ENCODE measurements at regions not wholly inside any gene's neighbourhood (a gene's known extent, or its start where the extent isn't known, plus 50 kb on each side); places are given as distances from the start of the nearest gene placed in this dataset.
"Not testable (repeated sequence)": the region's sequence is repeated elsewhere in the genome, so short reads cannot be mapped to it uniquely, and the experiment has no call there.

DNA sequence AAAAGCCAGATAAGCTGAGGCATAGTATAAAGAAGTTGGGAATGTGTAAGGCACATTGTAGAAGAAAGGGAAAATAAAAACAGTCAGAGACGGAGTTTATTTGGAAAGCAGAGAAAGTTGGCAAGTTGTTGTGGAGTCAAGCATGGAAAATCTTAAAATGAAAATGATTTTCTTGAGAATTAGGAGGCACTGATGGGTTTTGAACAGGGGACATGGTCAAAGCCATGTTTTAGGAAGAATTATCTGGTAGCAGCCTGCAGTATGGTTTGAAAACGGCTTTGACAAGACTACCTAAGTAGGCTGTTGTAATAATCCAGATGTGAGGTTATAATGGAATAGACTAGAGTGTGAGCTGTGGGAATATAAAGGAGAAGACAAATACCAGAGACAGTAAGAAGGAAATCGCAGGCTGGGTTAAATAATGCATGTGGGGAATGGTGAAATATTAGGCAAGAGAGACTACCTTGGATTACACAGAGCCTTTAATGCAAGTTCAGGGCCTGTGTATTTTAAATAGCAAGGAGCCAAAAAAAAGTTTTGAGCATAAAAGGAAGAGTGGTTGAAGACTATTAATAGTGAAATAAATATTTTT, 130.4 kb upstream of the MEOX2 start:
- no peak overlapping the region for H3K4me3 ChIP-seq (ENCODE audit: low read depth, low read length)
- TF ChIP-seq MYC (IDR thresholded peaks at IDR 0.05; ENCODE audit: low read depth, low read length) (no peak), POLR2A (IDR thresholded peaks at IDR 0.05; ENCODE audit: extremely low read depth, insufficient read length) (no peak)
- TF ChIP-seq, protein P1, sequence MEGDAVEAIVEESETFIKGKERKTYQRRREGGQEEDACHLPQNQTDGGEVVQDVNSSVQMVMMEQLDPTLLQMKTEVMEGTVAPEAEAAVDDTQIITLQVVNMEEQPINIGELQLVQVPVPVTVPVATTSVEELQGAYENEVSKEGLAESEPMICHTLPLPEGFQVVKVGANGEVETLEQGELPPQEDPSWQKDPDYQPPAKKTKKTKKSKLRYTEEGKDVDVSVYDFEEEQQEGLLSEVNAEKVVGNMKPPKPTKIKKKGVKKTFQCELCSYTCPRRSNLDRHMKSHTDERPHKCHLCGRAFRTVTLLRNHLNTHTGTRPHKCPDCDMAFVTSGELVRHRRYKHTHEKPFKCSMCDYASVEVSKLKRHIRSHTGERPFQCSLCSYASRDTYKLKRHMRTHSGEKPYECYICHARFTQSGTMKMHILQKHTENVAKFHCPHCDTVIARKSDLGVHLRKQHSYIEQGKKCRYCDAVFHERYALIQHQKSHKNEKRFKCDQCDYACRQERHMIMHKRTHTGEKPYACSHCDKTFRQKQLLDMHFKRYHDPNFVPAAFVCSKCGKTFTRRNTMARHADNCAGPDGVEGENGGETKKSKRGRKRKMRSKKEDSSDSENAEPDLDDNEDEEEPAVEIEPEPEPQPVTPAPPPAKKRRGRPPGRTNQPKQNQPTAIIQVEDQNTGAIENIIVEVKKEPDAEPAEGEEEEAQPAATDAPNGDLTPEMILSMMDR (IDR thresholded peaks at IDR 0.05; ENCODE audit: low read depth, low read length), result no peak
- TF ChIP-seq, protein P2, sequence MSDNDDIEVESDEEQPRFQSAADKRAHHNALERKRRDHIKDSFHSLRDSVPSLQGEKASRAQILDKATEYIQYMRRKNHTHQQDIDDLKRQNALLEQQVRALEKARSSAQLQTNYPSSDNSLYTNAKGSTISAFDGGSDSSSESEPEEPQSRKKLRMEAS (IDR thresholded peaks at IDR 0.05; ENCODE audit: low read depth, low read length), result no peak
- DNase-seq (ENCODE audit: low read depth), result no peak

DNA sequence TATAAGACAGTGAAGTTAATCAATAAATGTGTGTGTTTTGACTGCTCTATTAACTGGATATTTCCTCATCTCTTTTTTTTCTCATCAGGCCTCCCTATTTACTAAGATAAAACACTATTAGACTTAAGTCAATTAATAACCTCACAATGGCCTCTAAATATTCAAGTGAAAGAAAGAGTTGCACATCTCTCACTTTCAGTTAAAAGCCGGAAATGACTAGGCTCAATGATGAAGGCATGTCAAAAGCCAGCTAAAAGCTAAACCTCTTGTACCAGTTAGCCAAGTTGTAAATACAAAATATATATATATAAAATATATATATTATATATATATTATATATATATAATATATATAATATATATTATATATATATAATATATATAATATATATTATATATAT, 127.0 kb upstream of the MEOX2 start:
- no peak for DNase-seq (ENCODE audit: low read depth)
- H3K4me3 ChIP-seq (ENCODE audit: low read depth, low read length), result no peak overlapping the region

DNA sequence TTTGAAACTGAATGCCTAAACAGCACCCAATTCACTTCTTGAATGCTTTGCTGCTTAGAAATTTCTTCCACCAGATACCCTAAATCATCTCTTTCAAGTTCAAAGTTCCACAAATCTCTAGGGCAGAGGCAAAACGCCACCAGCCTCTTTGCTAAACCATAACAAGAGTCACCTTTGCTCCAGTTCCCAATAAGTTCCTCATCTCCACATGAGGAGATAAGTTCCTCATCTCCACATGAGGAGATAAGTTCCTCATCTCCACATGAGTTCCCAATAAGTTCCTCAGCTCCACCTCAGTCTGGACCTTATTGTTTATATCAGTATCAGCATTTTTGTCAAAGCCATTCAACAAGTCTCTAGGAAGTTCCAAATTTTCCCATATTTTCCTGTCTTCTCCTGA, 123.9 kb upstream of the MEOX2 start:
- DNase-seq (ENCODE audit: low read depth); H3K4me3 ChIP-seq (ENCODE audit: low read depth, low read length): not testable (repeated sequence)

More for the DNA sequence above, 127.0 kb upstream of the MEOX2 start:
- TF ChIP-seq, protein P1 (IDR thresholded peaks at IDR 0.05; ENCODE audit: low read depth, low read length), result no peak
- no peak for TF ChIP-seq POLR2A (IDR thresholded peaks at IDR 0.05; ENCODE audit: extremely low read depth, insufficient read length)

DNA sequence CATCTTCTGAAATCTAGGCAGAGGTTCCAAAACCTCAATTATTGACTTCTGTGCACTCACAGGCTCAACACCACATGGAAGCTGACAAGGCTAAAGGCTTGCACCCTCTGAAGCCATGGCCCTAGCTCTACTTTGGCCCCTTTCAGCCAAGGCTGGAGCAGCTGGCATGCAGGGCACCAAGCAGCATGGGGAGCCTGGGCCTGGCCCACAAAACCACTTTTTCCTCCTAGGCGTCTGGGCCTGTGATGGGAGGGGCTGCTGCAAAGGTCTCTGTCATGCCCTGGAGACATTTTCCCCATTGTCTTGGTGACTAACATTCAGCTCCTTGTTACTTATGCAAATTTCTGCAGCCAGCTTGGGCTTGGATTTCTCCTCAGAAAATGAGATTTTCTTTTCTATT, 123.5 kb upstream of the MEOX2 start:
- not testable (repeated sequence) for DNase-seq (ENCODE audit: low read depth)

DNA sequence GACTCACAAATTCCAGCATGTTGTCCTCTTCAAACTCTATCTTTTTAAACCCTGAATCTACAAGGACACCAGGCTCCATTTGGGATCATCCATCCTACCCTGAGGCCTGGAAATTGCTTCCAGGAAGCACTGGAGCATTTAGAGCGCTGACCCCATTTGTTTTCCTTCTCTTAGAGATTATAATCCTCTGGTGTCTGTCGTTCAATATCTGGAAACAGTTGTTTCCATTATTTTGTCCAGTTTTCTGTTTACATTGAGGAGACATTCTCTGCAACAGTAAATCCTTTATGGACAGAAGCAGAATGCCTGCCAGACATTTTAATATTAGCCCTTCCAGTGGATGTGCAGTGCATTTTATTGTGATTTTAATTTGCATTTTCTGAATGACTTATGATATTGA, 119.4 kb upstream of the MEOX2 start:
- H3K4me3 ChIP-seq (ENCODE audit: low read depth, low read length), result no peak overlapping the region
- no peak for DNase-seq (ENCODE audit: low read depth)
- TF ChIP-seq POLR2A (IDR thresholded peaks at IDR 0.05; ENCODE audit: extremely low read depth, insufficient read length), result no peak
- TF ChIP-seq, protein P1 (IDR thresholded peaks at IDR 0.05; ENCODE audit: low read depth, low read length), result no peak
- TF ChIP-seq, protein P2 (IDR thresholded peaks at IDR 0.05; ENCODE audit: low read depth, low read length), result no peak
- no peak for TF ChIP-seq MYC (IDR thresholded peaks at IDR 0.05; ENCODE audit: low read depth, low read length)

More for the DNA sequence above, 123.5 kb upstream of the MEOX2 start:
- not testable (repeated sequence) for H3K4me3 ChIP-seq (ENCODE audit: low read depth, low read length)

DNA sequence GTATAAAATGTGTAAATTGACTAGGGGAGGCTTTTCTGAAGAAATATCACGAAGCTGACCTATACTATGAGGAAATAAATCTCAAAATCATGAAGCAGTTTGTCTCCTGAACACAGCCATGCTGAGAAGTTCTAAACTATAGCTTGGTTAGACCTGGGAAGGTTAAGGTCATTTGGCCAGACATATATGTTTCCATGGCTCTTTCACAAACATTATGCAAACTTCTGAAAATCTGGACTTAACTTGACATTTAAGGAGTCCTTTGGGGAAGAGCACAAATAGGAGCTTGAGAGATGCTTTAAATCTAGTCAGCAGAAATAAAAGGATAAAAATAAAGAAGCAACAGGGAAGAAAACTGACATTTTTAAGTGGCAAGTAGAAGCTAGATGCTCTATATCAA, 115.9 kb upstream of the MEOX2 start:
- no peak overlapping the region for H3K4me3 ChIP-seq (ENCODE audit: low read depth, low read length)
- DNase-seq (ENCODE audit: low read depth), result no peak
- TF ChIP-seq POLR2A (IDR thresholded peaks at IDR 0.05; ENCODE audit: extremely low read depth, insufficient read length), result no peak
- TF ChIP-seq, protein P1 (IDR thresholded peaks at IDR 0.05; ENCODE audit: low read depth, low read length), result no peak

DNA sequence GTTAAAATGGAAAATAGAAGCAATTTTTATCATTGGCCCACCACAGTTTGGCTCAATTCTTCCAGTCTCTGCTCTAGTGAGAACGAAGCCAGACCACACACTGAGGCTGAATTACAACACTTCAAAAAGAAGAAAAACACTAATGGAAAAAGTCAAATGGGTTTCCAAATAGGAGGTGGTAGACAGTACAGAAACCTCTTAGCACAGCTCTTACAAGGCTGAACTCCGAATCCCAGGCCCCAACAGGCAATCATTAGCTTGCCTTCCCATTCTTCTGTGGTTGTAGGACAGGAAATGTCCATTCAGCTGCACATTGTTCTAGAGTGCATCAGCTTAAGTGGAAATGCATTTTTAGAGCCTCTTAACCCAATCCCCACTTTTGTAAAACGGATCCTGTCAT, 115.1 kb upstream of the MEOX2 start:
- no peak for DNase-seq (ENCODE audit: low read depth)
- TF ChIP-seq MYC (IDR thresholded peaks at IDR 0.05; ENCODE audit: low read depth, low read length) (no peak), POLR2A (IDR thresholded peaks at IDR 0.05; ENCODE audit: extremely low read depth, insufficient read length) (no peak)
- TF ChIP-seq, protein P2 (IDR thresholded peaks at IDR 0.05; ENCODE audit: low read depth, low read length), result no peak
- TF ChIP-seq, protein P1 (IDR thresholded peaks at IDR 0.05; ENCODE audit: low read depth, low read length), result no peak
- H3K4me3 ChIP-seq (ENCODE audit: low read depth, low read length), result no peak overlapping the region

Data from NB4 (cell line).